ENCODE measurements at regions not wholly inside any gene's neighbourhood (a gene's known extent, or its start where the extent isn't known, plus 50 kb on each side); places are given as distances from the start of the nearest gene placed in this dataset.
"Not testable (repeated sequence)": the region's sequence is repeated elsewhere in the genome, so short reads cannot be mapped to it uniquely, and the experiment has no call there.

DNA sequence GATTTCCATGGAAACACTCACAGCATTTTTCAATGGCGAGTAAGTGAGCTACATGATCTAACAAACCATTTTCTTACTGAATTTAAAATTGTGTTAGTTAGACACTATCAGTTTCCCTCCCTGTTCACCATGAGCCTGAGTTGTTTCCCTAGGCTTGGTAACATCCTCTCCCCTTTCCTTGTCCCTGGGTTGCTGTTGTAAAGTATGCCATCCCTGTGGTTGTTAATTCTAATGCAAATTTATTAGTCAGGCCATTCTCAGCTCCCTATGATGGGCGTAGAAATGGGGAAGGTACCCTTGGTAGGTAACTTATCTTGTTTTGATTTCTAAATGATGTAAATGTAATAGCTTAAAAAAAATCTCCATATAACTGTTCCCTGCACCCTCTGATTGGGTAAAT, 143.0 kb downstream of the SPATA31A6 start:
- not testable (repeated sequence) for DNase-seq

DNA sequence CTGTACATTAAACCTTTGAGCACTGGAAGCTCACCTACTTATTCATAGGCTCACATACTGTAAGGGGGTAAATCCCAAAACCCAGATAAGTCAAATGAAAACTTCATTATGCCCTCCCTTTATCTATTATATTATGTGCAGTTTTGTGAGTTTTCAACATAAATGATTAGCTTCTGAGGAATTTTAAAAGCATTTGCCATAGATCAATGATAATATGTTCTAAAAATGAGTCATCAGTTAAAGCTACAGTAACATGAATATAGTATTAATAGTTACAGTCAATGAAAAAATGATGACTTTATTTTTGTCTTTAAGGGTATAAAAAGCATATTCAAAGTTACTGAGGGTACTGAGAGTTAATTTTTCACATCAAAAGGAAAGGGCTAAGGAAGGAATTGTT, 151.9 kb downstream of the SPATA31A6 start:
- DNase-seq = not testable (repeated sequence)

DNA sequence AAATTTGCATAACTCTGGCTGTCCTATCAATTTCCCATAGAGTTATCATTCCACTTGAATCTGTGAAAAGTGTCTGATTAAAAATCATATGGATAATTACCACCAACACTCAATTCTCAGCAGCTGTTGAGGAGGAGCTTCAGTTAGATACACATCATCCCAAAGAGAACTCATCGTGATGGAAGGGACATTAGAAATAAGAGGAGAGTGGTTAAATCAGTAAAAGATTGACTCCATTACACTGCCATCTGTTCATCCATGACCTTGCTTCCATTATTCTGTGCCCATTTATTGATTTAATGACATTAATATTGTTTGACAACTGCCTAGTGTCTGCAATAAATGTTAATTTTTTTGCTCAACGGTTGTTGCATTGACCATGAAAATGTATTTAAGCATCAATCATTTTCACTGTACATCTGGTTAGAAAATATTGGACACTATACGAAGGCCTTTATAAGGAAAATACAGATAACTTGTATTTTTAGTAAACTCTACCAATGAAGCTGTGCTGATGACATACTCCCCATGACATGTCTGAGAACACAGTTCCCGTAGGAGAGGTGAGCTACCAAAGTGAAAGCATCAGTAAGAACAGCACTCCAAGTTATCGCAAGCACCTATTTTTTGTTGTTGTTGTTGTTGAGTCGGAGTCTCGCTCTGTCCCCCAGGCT, 152.7 kb downstream of the SPATA31A6 start:
- DNase-seq = not testable (repeated sequence)

DNA sequence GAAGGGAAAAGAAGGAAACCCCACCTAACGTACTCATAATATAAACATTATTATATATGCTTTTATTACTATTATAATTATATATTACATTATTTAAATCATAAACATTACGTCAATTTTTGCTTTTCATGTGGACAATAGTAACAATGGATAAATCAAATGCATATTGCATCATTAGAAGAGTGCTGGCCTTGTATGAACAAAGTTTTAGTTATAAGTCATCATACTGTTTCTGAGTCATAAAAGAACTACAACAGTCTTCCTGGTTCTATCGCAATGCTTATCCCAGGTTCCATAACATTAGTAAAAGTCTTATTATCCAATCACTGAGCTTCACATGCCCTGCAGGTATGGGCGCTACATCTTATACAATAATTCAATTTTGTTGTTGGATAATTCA, 154.8 kb downstream of the SPATA31A6 start:
- DNase-seq = not testable (repeated sequence)

DNA sequence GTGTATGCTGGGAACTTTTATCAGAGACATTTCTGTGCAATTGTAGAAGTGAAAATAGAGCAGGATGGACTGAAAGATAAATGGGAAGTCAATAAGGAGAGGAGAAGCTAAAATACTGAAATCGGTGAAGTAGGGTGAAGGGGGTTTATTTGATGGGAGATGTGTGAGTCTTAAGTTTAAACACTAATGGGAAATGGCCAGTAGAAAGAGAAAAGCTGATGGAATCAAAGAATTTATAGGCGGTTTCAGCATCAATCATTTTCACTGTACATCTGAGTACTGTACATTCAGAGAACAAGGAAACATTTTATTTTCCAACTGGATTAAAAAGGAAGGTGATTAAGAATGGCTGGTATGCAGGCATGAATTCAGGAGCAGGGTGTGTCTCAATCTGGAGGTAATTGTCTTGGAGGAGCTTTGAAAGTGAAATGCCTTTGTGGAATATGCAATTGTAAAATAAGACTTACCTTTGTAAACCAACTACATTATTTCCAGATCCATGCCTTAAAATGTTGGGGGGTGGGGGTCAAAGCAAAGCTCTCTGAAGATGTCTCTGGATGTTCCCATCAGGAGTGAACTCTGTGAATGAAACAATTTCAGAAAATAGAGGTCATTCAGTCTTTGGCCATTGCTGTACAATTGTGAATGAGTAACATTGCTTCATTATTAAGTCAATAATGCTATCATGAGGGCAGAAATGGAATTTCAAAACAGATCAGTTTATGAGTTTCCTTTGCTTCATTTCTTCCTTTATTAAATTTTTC, 156.4 kb downstream of the SPATA31A6 start:
- DNase-seq = not testable (repeated sequence)

DNA sequence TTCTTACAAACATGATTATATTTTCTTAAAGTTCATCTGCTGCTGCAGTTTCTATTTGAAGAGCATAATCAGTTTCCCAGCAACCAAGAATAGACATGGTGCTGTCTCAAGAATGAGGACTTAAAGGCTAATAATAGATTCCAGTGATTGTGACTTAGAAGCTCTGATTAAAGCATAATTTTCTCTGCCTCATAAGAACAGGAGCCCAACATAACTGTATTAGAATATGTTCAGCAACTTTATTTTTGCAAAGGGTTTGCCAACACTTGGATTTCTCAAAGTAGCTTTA, 156.9 kb downstream of the SPATA31A6 start:
- not testable (repeated sequence) for DNase-seq

DNA sequence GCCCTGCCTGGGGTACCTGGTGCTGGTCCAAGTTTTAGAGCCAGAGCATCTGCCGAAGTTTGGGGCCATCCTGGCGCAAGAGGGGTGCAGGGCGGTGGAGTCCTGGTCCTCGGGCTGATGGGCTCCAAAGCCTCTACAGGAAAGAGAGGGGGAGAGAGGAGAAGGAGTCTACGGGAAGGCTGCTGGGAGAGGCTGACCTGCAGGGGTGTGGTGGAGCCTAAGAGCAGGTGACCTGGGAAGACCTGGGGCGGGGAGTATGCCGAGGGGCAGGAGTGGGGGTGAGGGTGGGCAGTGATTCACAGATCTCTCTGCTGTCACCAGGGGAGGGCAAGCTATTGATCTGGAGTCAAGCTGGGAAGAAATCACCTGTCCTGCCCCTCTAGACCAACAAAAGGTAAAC, 158.4 kb downstream of the SPATA31A6 start:
- DNase-seq = not testable (repeated sequence)

DNA sequence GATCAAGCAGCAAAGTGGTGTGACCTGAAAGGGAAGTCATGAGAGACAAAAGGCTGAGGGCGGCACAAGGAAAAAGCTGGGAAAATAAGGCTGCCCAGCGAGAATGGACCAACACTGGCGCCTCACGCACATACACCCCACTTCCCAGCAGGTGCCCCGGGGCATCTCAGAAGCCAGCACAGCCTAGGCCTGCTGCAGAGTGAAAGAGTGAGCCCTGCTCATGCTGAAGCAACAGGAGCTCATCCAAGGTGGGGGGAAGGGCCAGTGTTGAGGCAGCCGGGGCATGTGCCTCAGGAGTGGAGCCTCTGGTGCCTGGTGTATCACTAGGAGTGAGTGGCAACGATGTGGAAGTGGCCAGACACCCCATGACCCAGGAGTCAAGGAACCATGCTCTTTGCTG, 158.8 kb downstream of the SPATA31A6 start:
- not testable (repeated sequence) for DNase-seq

DNA sequence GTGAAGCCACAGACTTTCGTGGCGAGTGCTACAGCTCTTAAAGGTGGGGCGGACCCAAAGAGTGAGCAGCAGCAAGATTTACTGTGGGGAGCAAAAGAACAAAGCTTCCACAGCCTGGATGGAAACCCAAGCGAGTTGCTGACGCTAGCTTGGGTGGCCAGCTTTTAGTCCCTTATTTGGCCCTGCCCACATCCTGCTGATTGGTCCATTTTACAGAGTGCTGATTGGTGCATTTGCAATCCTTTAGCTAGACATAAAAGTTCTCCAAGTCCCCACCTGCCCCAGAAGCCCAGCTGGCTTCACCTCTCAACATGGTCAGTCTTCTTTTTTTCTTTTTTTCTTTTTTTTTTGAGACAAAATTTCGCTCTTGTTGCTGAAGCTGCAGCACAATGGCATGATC, 161.0 kb downstream of the SPATA31A6 start:
- DNase-seq = not testable (repeated sequence)

DNA sequence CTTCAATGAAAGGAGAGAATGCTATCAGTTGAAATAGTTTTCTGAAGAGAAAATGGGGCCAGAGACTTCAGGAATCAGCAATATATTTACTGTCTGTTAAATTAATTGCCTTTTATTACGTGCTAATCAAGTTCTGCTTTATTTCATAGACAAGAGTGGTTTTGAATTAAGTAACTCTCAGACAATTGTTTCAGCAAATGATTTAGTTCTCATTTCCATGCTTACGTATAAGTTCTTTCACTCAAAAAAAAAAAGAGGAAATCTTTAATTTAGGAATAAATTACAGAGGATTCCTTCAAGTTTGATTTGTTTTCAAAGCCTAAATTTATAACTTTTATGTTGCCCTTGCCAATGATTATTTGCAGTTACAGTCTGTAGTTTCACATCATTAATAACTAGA, 163.5 kb downstream of the SPATA31A6 start:
- DNase-seq = not testable (repeated sequence)

DNA sequence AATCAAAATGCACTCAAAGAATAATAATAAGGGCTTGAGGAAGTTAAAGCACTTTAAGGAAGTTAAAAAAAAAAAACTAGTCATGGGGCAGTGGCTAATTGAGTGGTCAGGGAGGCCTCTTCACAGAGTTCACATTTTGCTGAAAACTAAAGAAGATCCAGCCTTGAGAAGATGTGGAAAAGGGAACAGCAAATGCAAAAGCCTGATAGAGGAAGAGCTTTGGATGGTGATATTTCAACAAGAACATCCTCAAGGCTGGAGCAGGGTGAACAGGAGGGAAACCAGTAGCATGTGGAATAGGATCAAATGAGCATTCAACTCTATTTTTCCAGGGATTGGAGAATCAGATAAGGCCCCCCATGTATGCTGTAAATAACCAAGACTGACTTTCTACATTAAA, 165.7 kb downstream of the SPATA31A6 start:
- not testable (repeated sequence) for DNase-seq

DNA sequence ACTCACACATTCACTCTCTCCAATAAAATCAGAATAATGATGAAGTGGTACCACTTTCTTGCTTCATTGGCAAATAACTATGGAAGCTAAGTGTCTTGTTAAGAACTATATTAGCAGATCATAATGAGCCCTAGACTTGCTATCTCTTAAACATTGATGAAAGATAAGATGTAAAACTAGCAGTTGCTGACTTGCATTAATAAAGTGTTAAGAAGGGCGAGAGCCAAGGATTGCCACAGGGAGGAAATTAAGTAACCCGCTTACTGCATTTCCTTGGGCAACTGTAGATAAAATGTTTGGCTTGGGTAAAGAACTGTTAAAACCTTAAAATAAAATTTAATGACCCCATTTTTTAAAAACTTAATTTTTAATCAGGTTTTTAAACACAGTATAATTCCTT, 167.0 kb downstream of the SPATA31A6 start:
- not testable (repeated sequence) for DNase-seq

DNA sequence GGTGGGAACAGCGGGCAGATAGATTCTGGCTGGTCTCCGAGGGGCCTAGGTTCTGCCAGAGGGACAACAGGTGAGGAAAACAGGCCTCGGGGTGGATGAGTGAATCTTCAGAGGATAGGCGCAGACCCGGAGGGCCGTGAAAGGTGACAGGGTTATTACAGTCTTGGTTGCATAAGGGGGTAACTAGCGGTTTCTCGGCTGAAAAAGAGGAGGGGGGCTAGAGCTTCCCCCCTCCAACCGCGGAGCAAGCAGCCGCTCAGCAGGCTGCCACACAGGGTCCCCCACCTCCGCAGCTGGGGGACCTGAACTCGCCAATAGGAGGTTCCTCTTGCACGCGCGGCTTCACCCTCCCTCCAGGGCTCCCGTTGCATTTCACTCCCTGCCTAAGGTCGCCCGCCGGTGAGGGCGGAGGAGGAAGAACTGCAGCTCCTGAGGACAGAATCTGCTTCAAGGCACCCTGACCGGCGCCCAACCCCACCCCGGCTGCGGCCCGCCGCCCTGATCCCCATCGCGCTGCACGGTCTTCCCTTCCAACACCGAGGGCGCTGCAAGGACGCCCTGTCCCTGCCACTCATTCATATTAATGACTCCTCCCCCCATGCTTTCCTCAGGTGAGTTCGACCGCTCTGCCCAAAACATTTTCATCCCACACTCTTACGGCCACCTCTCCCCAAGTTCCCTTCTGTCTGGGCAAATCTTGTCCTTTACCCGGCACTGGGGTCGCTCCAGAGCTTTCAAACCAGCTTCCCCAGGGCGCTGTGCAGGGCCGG, 174.3 kb downstream of the SPATA31A6 start:
- DNase-seq = peak; percentile 1

DNA sequence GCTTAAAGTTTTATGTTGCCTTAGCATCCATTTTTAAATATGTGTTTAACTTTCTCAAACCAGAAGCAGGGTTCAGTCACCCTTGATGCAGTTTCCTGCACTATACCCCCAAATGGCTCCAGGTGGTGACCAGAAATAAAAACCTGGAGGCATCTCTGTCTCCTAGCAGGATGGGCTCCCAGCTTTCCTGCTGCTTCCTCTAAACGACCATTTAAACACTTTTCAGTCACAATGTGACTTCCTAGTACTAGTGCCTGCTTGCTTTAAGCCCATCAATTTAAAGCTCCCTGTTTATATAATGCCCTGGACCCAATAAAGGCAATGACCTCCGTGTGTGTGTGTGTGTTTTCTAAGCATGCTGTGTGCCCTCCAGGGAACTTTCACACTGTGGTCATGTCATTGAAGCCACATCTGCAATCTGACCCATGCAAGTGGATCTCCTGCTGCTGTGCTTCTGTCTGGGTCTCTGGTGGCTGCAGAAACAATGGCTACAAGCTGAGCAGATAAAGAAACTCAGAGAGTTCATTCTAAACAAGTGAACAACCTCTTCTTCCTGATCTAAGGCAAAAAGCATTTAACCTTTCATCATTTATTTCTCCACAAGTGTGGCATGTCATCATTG, 175.3 kb downstream of the SPATA31A6 start:
- DNase-seq = not testable (repeated sequence)

DNA sequence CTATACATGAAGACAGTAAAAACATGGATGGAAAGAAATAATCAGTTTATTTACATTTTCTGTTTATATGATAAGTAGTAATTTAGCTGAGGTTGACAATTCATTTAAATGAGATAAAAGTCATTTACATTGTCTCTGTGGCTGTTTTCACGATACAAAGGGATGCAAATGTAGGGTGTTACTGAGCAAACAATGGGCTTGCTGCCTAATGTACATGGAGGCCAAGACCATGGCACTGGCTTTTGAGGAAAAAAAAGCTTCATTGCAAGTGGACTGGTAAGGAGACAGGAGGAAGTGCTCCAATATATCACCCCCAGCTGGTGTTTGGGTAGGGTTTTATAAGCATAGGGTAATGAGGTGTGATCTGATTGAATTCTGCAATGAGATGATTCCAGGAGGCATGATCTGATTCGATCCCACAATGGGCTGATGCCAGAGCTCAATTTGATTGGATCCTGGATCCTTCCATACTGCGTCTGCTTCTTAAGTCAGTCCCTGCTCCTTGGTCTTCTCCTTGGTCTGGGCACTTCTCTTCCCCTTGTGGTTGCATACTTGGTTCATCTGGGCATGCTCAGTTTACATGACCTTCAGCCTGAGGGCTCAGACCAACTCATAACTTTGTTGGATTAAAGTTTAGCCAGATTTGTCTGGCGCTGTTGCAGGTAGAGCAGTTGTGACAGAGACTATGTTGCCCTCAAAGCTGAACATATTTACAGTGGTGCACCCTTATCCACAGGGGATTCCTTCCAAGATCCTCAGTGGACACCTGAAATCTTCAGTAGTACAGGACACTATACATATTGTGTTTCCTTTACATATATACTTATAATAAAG, 181.2 kb downstream of the SPATA31A6 start:
- not testable (repeated sequence) for DNase-seq

DNA sequence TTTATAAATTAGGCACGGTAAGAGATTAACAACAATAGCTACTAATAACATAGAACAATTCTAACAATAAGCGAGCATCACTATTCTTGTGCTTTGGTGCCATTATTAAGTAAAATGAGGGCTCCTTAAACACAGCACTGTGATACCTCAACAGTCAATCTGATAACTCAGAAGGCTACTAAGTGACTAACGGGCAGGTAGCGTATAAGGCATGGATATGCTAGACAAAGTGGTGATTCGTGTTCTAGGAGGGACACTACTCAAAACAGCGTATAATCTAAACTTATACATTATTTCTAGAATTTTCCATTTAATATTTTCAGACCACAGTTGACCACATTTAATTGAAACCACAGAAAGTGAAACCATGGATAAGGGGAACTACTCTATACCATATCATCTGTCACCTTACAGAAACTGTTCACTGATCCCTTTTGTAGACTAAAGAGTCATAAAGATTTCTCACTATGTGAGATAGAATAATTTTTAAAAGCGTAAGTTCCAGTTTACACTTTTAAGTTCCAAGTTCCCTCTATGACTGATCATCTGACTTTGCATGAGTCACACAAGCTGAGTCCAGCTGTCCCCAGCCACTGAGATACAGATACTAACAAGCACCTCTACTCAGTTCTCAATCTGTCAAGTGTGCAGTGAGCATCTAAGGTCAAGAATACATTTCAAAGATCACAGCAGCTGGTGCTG, 181.9 kb downstream of the SPATA31A6 start:
- peak; percentile 22 for DNase-seq

DNA sequence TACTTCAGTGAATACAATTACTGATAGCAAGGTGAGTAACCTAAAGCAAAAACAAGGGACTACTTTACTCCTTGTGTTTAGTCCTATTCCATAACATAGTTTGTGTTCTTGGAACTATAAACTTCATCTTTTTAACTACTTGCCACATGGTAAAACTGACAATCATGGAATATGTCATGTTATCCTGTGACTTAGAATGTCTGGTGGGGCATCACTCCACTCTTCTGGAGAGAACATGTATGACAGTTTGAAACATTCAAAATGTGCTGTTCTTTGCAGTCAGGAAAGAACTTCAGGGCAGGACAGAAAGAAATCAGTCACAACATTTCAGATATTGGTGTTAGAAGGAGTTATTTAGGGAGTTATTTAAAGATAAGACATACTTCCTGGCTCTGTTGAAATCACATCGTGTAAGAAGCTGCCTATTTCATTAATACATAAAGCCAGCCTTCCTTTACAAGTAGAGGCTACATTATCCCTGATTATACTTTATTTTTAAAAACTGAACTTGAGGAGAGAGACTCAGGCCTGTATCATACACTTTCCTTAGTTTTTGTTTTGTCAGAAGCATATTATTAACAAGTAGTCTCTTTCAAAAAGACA, 184.9 kb downstream of the SPATA31A6 start:
- not testable (repeated sequence) for DNase-seq

DNA sequence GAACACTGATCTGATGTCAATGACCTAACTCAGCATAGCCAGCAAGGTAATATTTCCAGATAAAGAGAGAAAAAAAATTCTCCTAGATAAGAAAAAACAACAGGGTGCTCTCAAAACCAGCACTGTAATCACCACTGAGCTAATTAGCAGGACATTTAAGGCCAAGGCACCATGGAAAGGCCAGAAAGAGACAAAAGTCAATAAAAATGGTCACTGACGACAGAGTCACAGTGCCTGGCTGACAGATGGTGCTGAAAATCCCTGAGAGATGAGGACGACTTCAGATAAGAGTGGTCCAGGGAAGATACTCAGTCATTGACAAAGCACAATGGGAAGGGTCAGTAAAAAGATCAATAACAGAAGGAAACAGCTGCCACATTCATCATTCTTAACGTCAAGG, 186.7 kb downstream of the SPATA31A6 start:
- not testable (repeated sequence) for DNase-seq

DNA sequence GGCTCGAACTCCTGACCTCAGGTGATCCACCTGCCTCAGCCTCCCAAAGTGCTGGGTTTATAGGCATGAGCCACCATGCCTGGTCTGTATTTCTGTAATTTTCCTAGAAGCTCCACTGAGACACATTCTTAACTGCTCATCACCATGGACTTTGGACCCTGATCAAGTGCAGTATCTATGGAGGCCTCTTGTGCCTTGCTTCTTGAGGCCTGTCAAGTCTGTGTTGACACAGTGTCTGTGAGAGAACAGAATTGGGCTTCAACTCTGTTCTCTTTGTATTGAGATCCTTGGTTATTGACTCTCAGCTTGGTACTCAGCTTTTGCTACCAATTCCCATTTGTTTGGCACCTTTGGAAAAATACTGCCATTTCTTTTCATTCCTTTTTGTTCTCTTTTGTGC, 188.0 kb downstream of the SPATA31A6 start:
- DNase-seq = not testable (repeated sequence)

DNA sequence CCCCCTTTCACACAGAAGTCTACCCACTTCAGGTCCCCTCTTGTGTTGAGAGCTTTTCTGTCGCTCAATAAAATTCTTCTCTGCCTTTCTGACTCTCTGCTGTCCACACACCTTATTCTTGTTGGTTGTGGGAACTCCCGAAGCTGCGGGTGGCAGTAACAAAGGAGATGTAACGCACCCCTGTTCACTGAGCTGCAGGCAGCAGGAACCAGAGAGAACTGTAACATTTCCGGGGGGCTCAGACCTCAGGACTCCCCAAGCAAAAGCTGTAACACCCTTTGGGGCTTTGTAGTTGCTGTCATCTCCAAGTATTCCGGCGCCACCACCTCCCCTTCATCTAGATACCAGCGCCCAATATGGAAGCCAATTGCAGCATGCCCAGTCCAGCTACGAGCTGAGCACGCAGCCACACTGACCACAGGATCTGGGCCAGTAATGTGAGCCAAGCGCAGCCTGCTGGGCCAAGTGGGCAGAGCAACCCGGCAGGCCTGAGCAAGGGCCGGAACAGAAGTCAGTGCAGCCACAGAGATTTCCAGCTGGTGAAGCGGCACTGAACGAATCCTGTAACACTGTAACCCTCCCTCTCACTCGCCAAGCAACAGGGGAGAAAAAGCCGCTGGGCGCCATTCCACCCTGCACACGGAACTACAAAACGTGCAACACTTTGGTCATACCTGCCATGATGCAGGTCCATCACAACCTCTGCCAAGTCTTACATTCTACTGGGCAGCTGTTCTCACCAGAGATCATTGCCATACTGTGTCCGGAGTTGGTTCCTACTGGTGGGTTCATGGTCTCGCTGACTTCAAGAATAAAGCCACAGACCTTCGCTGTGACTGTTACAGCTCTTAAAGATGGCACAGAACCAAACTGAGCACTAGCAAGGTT, 194.3 kb downstream of the SPATA31A6 start:
- DNase-seq = not testable (repeated sequence)

Measured in hematopoietic multipotent progenitor cell treated with erythropoietin and hydrocortisone succinate and interleukin-3 and kit ligand, for 4 days (in vitro differentiated cells).